ENCODE measurements at regions not wholly inside any gene's neighbourhood (a gene's known extent, or its start where the extent isn't known, plus 50 kb on each side); places are given as distances from the start of the nearest gene placed in this dataset.

DNA sequence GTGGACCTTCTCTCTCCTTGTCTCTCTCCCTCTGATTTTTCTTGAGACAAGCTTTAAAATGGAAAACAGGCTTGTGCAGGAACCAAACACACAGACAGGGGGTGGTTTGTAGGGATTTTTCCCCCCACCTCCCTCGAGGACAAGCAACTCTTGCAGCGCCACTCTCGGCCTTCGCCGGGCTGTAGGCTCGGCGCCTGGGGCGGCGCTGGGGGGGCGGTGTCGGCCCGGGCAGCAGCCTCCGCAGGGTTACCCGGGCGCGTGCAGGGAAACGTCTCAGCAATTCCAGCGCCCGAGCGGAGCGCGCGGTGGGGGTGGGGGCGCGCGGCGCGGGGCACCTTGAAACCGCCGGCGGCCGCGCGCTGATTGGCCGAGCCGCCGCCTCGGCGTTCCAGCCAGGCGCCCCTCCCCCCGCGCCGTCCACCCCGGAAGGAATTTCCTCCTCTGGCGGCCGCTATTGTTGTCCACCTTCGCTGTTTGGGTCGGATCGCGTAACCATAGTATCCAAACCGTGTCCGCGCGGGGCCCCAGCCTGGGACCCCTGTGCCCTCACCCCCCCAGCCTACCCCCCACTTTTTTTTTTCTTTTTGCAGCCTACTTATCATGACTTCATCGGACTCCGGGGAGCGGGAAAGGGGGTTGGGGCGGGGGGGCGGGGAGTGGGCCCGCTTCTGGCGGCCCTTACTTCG lies 59.8 kb upstream of the ACOT11 start (continued):
- TF ChIP-seq MBD2 (IDR thresholded peaks at IDR 0.05; ENCODE audit: borderline replicate concordance, low read depth) (0 out of 2 replicates have a peak, but pooled peaks have one; percentile 30), ATF7 (IDR thresholded peaks at IDR 0.05) (peak; percentile 84; the same call in 1 of the 2 replicates), SPI1 (IDR thresholded peaks at IDR 0.05; ENCODE audit: borderline replicate concordance, low read depth, low read length) (no peak), RCOR1 (IDR thresholded peaks at IDR 0.05; ENCODE audit: borderline replicate concordance in 1 of 2, low read depth in 2 of 2, low read length in 2 of 2) (peak; percentile 32 to 56; a peak in 2 of 4 replicates), ZNF324 (CRISPR knock-in tag; IDR thresholded peaks at IDR 0.05) (no peak), RBM22 (IDR thresholded peaks at IDR 0.05; ENCODE audit: low read depth, low read length, poor library complexity, severe bottlenecking) (no peak), ZNF551 (CRISPR knock-in tag; IDR thresholded peaks at IDR 0.05) (no peak), SREBF2 (CRISPR knock-in tag; IDR thresholded peaks at IDR 0.05) (no peak), U2AF2 (optimal IDR thresholded peaks at IDR 0.05; ENCODE audit: low read depth, low read length) (no peak), ZNF77 (CRISPR knock-in tag; IDR thresholded peaks at IDR 0.05) (no peak), PML (IDR thresholded peaks at IDR 0.05; ENCODE audit: low read length) (no peak), MEIS2 (IDR thresholded peaks at IDR 0.05; ENCODE audit: partially characterized antibody) (no peak), E2F3 (CRISPR knock-in tag; IDR thresholded peaks at IDR 0.05) (peak; percentile 80; the same call in 1 of the 2 replicates), BRF1 (IDR thresholded peaks at IDR 0.05; ENCODE audit: borderline replicate concordance, extremely low read depth, insufficient read length) (no peak), ZFP30 (CRISPR knock-in tag; IDR thresholded peaks at IDR 0.05; ENCODE audit: borderline replicate concordance) (no peak)
- TF ChIP-seq, protein P1, sequence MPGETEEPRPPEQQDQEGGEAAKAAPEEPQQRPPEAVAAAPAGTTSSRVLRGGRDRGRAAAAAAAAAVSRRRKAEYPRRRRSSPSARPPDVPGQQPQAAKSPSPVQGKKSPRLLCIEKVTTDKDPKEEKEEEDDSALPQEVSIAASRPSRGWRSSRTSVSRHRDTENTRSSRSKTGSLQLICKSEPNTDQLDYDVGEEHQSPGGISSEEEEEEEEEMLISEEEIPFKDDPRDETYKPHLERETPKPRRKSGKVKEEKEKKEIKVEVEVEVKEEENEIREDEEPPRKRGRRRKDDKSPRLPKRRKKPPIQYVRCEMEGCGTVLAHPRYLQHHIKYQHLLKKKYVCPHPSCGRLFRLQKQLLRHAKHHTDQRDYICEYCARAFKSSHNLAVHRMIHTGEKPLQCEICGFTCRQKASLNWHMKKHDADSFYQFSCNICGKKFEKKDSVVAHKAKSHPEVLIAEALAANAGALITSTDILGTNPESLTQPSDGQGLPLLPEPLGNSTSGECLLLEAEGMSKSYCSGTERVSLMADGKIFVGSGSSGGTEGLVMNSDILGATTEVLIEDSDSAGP (CRISPR knock-in tag; IDR thresholded peaks at IDR 0.05) = no peak
- TF ChIP-seq, protein P2, sequence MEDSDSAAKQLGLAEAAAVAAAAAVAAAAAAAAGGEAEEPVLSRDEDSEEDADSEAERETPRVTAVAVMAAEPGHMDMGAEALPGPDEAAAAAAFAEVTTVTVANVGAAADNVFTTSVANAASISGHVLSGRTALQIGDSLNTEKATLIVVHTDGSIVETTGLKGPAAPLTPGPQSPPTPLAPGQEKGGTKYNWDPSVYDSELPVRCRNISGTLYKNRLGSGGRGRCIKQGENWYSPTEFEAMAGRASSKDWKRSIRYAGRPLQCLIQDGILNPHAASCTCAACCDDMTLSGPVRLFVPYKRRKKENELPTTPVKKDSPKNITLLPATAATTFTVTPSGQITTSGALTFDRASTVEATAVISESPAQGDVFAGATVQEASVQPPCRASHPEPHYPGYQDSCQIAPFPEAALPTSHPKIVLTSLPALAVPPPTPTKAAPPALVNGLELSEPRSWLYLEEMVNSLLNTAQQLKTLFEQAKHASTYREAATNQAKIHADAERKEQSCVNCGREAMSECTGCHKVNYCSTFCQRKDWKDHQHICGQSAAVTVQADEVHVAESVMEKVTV (CRISPR knock-in tag; IDR thresholded peaks at IDR 0.05) = peak; percentile 58; the same call in 1 of the 2 replicates
- TF ChIP-seq, protein P3, sequence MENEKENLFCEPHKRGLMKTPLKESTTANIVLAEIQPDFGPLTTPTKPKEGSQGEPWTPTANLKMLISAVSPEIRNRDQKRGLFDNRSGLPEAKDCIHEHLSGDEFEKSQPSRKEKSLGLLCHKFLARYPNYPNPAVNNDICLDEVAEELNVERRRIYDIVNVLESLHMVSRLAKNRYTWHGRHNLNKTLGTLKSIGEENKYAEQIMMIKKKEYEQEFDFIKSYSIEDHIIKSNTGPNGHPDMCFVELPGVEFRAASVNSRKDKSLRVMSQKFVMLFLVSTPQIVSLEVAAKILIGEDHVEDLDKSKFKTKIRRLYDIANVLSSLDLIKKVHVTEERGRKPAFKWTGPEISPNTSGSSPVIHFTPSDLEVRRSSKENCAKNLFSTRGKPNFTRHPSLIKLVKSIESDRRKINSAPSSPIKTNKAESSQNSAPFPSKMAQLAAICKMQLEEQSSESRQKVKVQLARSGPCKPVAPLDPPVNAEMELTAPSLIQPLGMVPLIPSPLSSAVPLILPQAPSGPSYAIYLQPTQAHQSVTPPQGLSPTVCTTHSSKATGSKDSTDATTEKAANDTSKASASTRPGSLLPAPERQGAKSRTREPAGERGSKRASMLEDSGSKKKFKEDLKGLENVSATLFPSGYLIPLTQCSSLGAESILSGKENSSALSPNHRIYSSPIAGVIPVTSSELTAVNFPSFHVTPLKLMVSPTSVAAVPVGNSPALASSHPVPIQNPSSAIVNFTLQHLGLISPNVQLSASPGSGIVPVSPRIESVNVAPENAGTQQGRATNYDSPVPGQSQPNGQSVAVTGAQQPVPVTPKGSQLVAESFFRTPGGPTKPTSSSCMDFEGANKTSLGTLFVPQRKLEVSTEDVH (IDR thresholded peaks at IDR 0.05; ENCODE audit: low read depth, partially characterized antibody) = no peak
- TF ChIP-seq, protein P4, sequence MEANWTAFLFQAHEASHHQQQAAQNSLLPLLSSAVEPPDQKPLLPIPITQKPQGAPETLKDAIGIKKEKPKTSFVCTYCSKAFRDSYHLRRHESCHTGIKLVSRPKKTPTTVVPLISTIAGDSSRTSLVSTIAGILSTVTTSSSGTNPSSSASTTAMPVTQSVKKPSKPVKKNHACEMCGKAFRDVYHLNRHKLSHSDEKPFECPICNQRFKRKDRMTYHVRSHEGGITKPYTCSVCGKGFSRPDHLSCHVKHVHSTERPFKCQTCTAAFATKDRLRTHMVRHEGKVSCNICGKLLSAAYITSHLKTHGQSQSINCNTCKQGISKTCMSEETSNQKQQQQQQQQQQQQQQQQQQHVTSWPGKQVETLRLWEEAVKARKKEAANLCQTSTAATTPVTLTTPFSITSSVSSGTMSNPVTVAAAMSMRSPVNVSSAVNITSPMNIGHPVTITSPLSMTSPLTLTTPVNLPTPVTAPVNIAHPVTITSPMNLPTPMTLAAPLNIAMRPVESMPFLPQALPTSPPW (CRISPR knock-in tag; IDR thresholded peaks at IDR 0.05) = peak; percentile 99
- TF ChIP-seq, protein P5, sequence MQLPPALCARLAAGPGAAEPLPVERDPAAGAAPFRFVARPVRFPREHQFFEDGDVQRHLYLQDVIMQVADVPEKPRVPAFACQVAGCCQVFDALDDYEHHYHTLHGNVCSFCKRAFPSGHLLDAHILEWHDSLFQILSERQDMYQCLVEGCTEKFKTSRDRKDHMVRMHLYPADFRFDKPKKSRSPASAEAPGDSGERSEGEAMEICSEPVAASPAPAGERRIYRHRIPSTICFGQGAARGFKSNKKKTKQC (CRISPR knock-in tag; IDR thresholded peaks at IDR 0.05) = no peak

All from K562 (cell line).